ENCODE measurements at regions not wholly inside any gene's neighbourhood (a gene's known extent, or its start where the extent isn't known, plus 50 kb on each side); places are given as distances from the start of the nearest gene placed in this dataset.

- TF ChIP-seq CBX8 (IDR thresholded peaks at IDR 0.05; ENCODE audit: borderline replicate concordance, low read depth, low read length) (no peak), POLR2A (IDR thresholded peaks at IDR 0.05; ENCODE audit: control extremely low read depth in 1 of 2, low read depth in 2 of 2, low read length in 2 of 2) (no peak), SIRT6 (IDR thresholded peaks at IDR 0.05; ENCODE audit: low read length) (no peak), KDM5A (IDR thresholded peaks at IDR 0.05; ENCODE audit: low read length) (no peak), MAX (IDR thresholded peaks at IDR 0.05) (no peak), CTCF (IDR thresholded peaks at IDR 0.05; ENCODE audit: control extremely low read depth in 1 of 3, insufficient read depth in 1 of 3, low read depth in 1 of 3, low read length in 3 of 3) (no peak), KDM1A (IDR thresholded peaks at IDR 0.05; ENCODE audit: borderline replicate concordance, low read length) (no peak)
These were observed 68.7 kb upstream of the MB21D2 start for GRCh38 chr3:192986379-192986778.
